KMS-11 (cell line): ENCODE measurements at regions not wholly inside any gene's neighbourhood (a gene's known extent, or its start where the extent isn't known, plus 50 kb on each side); places are given as distances from the start of the nearest gene placed in this dataset.

Experiments used
- H2AFZ ChIP-seq: fragments of 200-600 bp; sonication (generic); 2 replicates; pipeline ENCODE4 v1.6.1; 2016; ENCODE audit warnings: antibody characterized with exemption, mixed run types, low read depth
- H3K27ac ChIP-seq: fragments of 200-600 bp; sonication (generic); 2 replicates; pipeline ENCODE4 v1.6.1; 2016; ENCODE audit warnings: mild to moderate bottlenecking, mixed run types
- H3K27me3 ChIP-seq: fragments of 200-600 bp; sonication (generic); 2 replicates; pipeline ENCODE4 v1.6.1; 2017; ENCODE audit warnings: mild to moderate bottlenecking, low read depth, mixed run types, moderate library complexity; ENCODE audit not compliant: insufficient read depth
- H3K36me3 ChIP-seq: fragments of 200-600 bp; sonication (generic); 2 replicates; pipeline ENCODE4 v1.6.1; 2017; ENCODE audit warnings: mild to moderate bottlenecking, mixed run types; ENCODE audit not compliant: insufficient read depth
- H3K4me1 ChIP-seq: fragments of 200-600 bp; sonication (generic); 2 replicates; pipeline ENCODE4 v1.6.1; 2016; ENCODE audit warnings: mild to moderate bottlenecking, low read depth, mixed run types; ENCODE audit not compliant: poor library complexity, severe bottlenecking
- H3K4me2 ChIP-seq: fragments of 200-600 bp; sonication (generic); 2 replicates; pipeline ENCODE4 v1.7.0; 2016; ENCODE audit warnings: mild to moderate bottlenecking, mixed run types
- H3K4me3 ChIP-seq: fragments of 200-600 bp; sonication (generic); IDR thresholded peaks from 2 replicates; pipeline ENCODE4 v1.6.1; 2017; ENCODE audit warnings: low read depth, low read length, mixed read lengths; ENCODE audit not compliant: insufficient read depth
- H3K79me2 ChIP-seq: fragments of 200-600 bp; sonication (generic); 2 replicates; pipeline ENCODE4 v1.6.1; 2016; ENCODE audit warnings: low read depth, mixed run types; ENCODE audit not compliant: insufficient read depth
- H3K9ac ChIP-seq: fragments of 200-600 bp; sonication (generic); 2 replicates; pipeline ENCODE4 v1.6.1; 2016; ENCODE audit warnings: mild to moderate bottlenecking, mixed run types
- H4K20me1 ChIP-seq: fragments of 200-600 bp; sonication (generic); 2 replicates; pipeline ENCODE4 v1.6.1; 2016; ENCODE audit warnings: mild to moderate bottlenecking, mixed run types; ENCODE audit not compliant: insufficient read depth
- TF ChIP-seq, protein P1 (sequence below): fragments of 200-600 bp; sonication (generic); conservative IDR thresholded peaks from 2 replicates; pipeline ENCODE4 v1.6.1; 2017; ENCODE audit warnings: low read depth, mild to moderate bottlenecking, antibody characterized with exemption, low read length, moderate library complexity, mixed read lengths

DNA sequence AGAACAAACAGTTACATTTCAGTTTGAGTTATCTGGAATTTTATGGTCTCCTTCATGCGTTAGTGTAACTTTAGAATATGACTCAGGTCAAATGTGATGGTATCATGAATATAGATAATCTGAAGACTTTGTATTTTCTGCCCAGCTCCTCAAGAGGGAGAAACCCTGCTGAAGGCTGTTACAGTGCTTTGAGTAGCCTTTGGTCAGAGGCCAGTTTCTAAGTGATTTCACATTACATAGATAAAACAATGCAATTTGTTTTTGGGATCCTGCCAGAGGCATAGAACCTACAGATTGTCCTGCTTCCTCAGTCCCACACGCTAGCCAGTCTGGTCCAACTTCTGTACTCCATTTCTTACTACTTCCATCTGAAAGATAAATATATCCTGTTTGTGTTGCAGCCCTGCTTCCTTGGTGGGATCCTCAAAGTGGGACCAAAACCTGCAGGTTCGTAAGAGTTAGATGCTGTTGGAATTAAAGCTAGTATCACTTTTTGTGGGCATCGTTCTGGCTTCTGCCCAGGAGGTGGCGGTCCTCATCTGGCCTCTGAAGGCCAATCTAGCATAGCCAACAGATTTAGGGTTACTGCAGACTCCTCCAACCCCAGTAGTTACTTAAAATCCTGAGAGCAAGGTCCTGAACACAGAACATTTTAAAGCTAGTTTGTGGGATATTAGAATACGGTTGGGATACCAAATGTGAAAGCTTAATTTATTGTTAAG lies 645.8 kb upstream of the USP24 start:
- TF ChIP-seq, protein P1, sequence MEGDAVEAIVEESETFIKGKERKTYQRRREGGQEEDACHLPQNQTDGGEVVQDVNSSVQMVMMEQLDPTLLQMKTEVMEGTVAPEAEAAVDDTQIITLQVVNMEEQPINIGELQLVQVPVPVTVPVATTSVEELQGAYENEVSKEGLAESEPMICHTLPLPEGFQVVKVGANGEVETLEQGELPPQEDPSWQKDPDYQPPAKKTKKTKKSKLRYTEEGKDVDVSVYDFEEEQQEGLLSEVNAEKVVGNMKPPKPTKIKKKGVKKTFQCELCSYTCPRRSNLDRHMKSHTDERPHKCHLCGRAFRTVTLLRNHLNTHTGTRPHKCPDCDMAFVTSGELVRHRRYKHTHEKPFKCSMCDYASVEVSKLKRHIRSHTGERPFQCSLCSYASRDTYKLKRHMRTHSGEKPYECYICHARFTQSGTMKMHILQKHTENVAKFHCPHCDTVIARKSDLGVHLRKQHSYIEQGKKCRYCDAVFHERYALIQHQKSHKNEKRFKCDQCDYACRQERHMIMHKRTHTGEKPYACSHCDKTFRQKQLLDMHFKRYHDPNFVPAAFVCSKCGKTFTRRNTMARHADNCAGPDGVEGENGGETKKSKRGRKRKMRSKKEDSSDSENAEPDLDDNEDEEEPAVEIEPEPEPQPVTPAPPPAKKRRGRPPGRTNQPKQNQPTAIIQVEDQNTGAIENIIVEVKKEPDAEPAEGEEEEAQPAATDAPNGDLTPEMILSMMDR, result no peak
- Histone ChIP-seq H3K27me3 (no peaks in the 10 kb centered on the region), H3K4me2 (no peak overlapping the region), H3K27ac (no peak overlapping the region), H3K4me3 (no peak overlapping the region), H3K9ac (no peak overlapping the region), H3K4me1 (no peaks in the 10 kb centered on the region), H3K79me2 (no peaks in the 10 kb centered on the region), H2AFZ (no peak overlapping the region), H3K36me3 (no peaks in the 10 kb centered on the region), H4K20me1 (no peaks in the 10 kb centered on the region)

DNA sequence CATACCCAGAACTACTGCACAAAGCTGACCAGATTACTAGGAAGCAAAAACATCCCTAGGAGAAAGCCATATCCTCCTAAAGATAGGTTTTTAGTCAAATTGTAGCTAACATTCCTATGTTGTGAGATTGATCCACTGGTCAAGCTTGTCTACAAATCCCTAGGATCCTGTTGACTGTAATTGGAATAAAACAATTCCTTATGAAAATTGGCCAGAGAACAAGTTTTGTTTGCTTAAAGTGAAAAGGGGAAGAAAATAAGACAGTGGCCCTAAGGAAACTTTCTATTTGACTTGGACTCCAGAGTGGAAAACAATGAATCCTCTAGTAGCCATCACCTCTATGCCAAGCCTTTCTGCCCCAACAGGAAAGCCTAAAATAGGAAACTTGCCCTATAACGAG lies 645.2 kb upstream of the USP24 start:
- no peak overlapping the region for H3K9ac ChIP-seq
- H3K4me1 ChIP-seq, result no peaks in the 10 kb centered on the region
- H2AFZ ChIP-seq, result no peak overlapping the region
- H4K20me1 ChIP-seq, result no peaks in the 10 kb centered on the region
- H3K27me3 ChIP-seq, result no peaks in the 10 kb centered on the region
- H3K4me3 ChIP-seq, result no peak overlapping the region
- H3K79me2 ChIP-seq, result no peaks in the 10 kb centered on the region
- no peak overlapping the region for H3K27ac ChIP-seq
- H3K36me3 ChIP-seq, result no peaks in the 10 kb centered on the region
- TF ChIP-seq, protein P1, result no peak
- no peak overlapping the region for H3K4me2 ChIP-seq

DNA sequence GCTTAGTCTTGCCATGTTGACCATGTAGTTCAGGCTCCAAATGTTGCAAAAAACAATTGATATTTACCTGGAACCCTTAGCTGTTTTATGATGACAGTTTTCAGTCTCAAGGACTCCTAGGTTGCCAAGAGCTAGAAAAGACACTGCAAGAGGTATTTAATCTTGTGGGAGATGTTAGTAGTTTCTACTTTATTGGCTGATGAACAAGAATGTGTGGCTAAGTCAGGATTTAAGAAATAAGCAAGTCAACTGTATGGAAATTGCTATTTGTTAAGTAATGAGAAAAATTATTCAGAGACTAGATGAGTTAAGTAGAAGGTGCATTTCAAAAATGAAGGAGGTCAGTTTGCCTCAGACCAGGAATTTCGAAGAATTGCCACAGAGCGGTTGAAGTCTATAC lies 639.7 kb upstream of the USP24 start:
- H3K27ac ChIP-seq, result no peak overlapping the region

DNA sequence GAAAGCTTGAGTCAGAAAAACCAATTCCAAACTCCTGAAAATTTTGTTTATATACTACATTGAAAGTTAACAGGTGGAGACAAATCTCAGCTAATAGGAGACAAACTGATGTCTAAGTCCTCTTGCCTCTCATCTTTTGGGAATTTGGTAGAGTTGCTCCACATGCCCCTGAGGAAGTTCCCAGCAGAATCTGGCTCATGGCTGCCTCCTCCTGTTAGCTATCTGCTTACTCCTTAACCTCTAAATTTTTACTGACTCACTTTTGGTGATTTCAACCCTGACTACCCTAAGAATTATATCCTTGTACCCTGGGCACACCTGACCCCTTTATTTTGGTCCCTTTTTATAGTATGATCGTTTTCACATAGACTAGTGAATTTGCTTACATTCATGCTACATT lies 633.7 kb upstream of the USP24 start:
- no peaks in the 10 kb centered on the region for H3K27me3 ChIP-seq
- no peak overlapping the region for H3K27ac ChIP-seq
- no peaks in the 10 kb centered on the region for H3K4me1 ChIP-seq
- H3K4me3 ChIP-seq, result no peak overlapping the region
- H3K36me3 ChIP-seq, result no peaks in the 10 kb centered on the region
- H3K4me2 ChIP-seq, result no peak overlapping the region
- TF ChIP-seq, protein P1, result no peak
- no peak overlapping the region for H3K9ac ChIP-seq
- H4K20me1 ChIP-seq, result no peaks in the 10 kb centered on the region
- H2AFZ ChIP-seq, result no peak overlapping the region
- no peaks in the 10 kb centered on the region for H3K79me2 ChIP-seq

More for the DNA sequence above, 639.7 kb upstream of the USP24 start:
- Histone ChIP-seq H4K20me1 (no peaks in the 10 kb centered on the region), H3K4me3 (no peak overlapping the region), H2AFZ (no peak overlapping the region), H3K9ac (no peak overlapping the region), H3K4me2 (no peak overlapping the region), H3K79me2 (no peaks in the 10 kb centered on the region), H3K4me1 (no peaks in the 10 kb centered on the region), H3K36me3 (no peaks in the 10 kb centered on the region), H3K27me3 (no peaks in the 10 kb centered on the region)
- TF ChIP-seq, protein P1, result no peak
